Vagina (tissue), 2 donors: ENCODE measurements at regions not wholly inside any gene's neighbourhood (a gene's known extent, or its start where the extent isn't known, plus 50 kb on each side); places are given as distances from the start of the nearest gene placed in this dataset.

Experiments
- DNase-seq, 2 donors: peaks; one replicate each; pipeline ENCODE4 v3.0.0-alpha.2; 2017; ENCODE audit errors: extremely low spot score in 2 of 2
- H3K27ac ChIP-seq: fragments of 200-600 bp; sonication (generic); one replicate; pipeline ENCODE4 v1.5.1; 2019
- H3K27me3 ChIP-seq: fragments of 200-600 bp; sonication (generic); one replicate; pipeline ENCODE4 v1.5.1; 2019
- H3K36me3 ChIP-seq, 2 donors: fragments of 200-600 bp; sonication (generic); one replicate each; pipeline ENCODE4 v1.5.1; 2017 to 2019
- H3K4me1 ChIP-seq: fragments of 200-600 bp; sonication (generic); one replicate; pipeline ENCODE4 v1.5.1; 2019
- H3K4me3 ChIP-seq, 2 donors: fragments of 200-600 bp; sonication (generic); 1 replicate in 1 of 2; 2 replicates in 1 of 2; pipeline ENCODE4 v1.5.1; 2016 to 2019
- H3K9me3 ChIP-seq: fragments of 200-600 bp; sonication (generic); one replicate; pipeline ENCODE4 v1.5.1; 2019
- CTCF ChIP-seq, 3 experiments: fragments of 450-650 bp in 2 of 3; fragments of 200-600 bp in 1 of 3; sonication (generic) in 1 of 3; IDR thresholded peaks; one replicate each; pipeline ENCODE4 v1.5.1; 2017 to 2019; ENCODE audit warnings: antibody characterized with exemption in 3 of 3, mild to moderate bottlenecking in 2 of 3, moderate library complexity in 2 of 3
- POLR2A ChIP-seq, 2 donors: fragments of 450-650 bp; IDR thresholded peaks; one replicate each; pipeline ENCODE4 v1.6.1; 2017; ENCODE audit warnings: antibody characterized with exemption in 2 of 2, mild to moderate bottlenecking in 2 of 2, moderate library complexity in 2 of 2
- POLR2AphosphoS5 ChIP-seq, 2 donors: sonication (generic); formaldehyde crosslinking; IDR thresholded peaks; one replicate each; pipeline ENCODE4 v1.9.0; 2017; ENCODE audit warnings: antibody characterized with exemption in 2 of 2, mild to moderate bottlenecking in 2 of 2, low read depth in 1 of 2; ENCODE audit not compliant: insufficient read depth in 1 of 2
- intact Hi-C: fragments of 100-400 bp; cut with DNase I; formaldehyde crosslinking; loops from one replicate; pipeline ENCODE4 v1.15.1; 2023

GRCh38 chr6:49025273-49026240 lies 437.5 kb downstream of the MMUT start:
- intact Hi-C loops: no loop called here
- H3K27ac ChIP-seq: no peak overlapping the region
- no peak for DNase-seq

GRCh38 chr6:49004801-49005200 lies 458.3 kb downstream of the MMUT start:
- DNase-seq: no peak
- TF ChIP-seq CTCF (IDR thresholded peaks at IDR 0.05): no peak
- TF ChIP-seq POLR2AphosphoS5 (IDR thresholded peaks at IDR 0.05; ENCODE audit: insufficient read depth in 1 of 2, low read depth in 1 of 2): no peak
- intact Hi-C loops: no loop called here
- H3K27ac ChIP-seq: no peak overlapping the region
- no peak overlapping the region for H3K4me3 ChIP-seq
- H3K4me1 ChIP-seq: peaks cover 9% of the 10 kb centered on the region
- H3K36me3 ChIP-seq: no peaks in the 10 kb centered on the region
- H3K9me3 ChIP-seq: no peaks in the 10 kb centered on the region
- no peaks in the 10 kb centered on the region for H3K27me3 ChIP-seq

More at GRCh38 chr6:49025273-49026240, 437.5 kb downstream of the MMUT start:
- no peaks in the 10 kb centered on the region for H3K4me1 ChIP-seq
- no peak overlapping the region for H3K4me3 ChIP-seq
- no peaks in the 10 kb centered on the region for H3K27me3 ChIP-seq
- H3K36me3 ChIP-seq: no peaks in the 10 kb centered on the region
- TF ChIP-seq POLR2AphosphoS5 (IDR thresholded peaks at IDR 0.05; ENCODE audit: insufficient read depth in 1 of 2, low read depth in 1 of 2): no peak
- TF ChIP-seq CTCF (IDR thresholded peaks at IDR 0.05): no peak
- no peak for TF ChIP-seq POLR2A (IDR thresholded peaks at IDR 0.05)
- H3K9me3 ChIP-seq: no peaks in the 10 kb centered on the region

- no peaks in the 10 kb centered on the region for H3K27me3 ChIP-seq
- no peak overlapping the region for H3K27ac ChIP-seq
- DNase-seq: no peak
- intact Hi-C loops: no loop called here
- peaks cover 9% of the 10 kb centered on the region for H3K4me1 ChIP-seq
- no peaks in the 10 kb centered on the region for H3K9me3 ChIP-seq
- TF ChIP-seq CTCF (IDR thresholded peaks at IDR 0.05): no peak
- no peak for TF ChIP-seq POLR2A (IDR thresholded peaks at IDR 0.05)
- TF ChIP-seq POLR2AphosphoS5 (IDR thresholded peaks at IDR 0.05; ENCODE audit: insufficient read depth in 1 of 2, low read depth in 1 of 2): no peak
- no peaks in the 10 kb centered on the region for H3K36me3 ChIP-seq
- no peak overlapping the region for H3K4me3 ChIP-seq
These were observed 459.7 kb downstream of the MMUT start for GRCh38 chr6:49003348-49003747.

- Histone ChIP-seq H3K4me3 (no peak overlapping the region), H3K27me3 (no peaks in the 10 kb centered on the region), H3K4me1 (peaks cover 9% of the 10 kb centered on the region), H3K36me3 (no peaks in the 10 kb centered on the region), H3K9me3 (no peaks in the 10 kb centered on the region), H3K27ac (no peak overlapping the region)
- no peak for DNase-seq
- intact Hi-C loops: no loop called here
- TF ChIP-seq POLR2AphosphoS5 (IDR thresholded peaks at IDR 0.05; ENCODE audit: insufficient read depth in 1 of 2, low read depth in 1 of 2) (no peak), CTCF (IDR thresholded peaks at IDR 0.05) (no peak), POLR2A (IDR thresholded peaks at IDR 0.05) (no peak)
These were observed 461.1 kb downstream of the MMUT start for GRCh38 chr6:49001856-49002541.
